Esophagus squamous epithelium (tissue), 5 donors: ENCODE measurements at regions not wholly inside any gene's neighbourhood (a gene's known extent, or its start where the extent isn't known, plus 50 kb on each side); places are given as distances from the start of the nearest gene placed in this dataset.

ENCODE experiments used
- DNase-seq: peaks from one replicate; lab custom pipeline; 2025; lab: John Stamatoyannopoulos, UW
- H3K27ac ChIP-seq, 4 donors: fragments of 200-600 bp; sonication (generic); one replicate each; pipeline ENCODE4 v1.5.1; 2016 to 2019; ENCODE audit warnings: mild to moderate bottlenecking in 1 of 4
- H3K27me3 ChIP-seq, 4 donors: fragments of 200-600 bp; sonication (generic); 1 replicate in 3 of 4; 2 replicates in 1 of 4; pipeline versions ENCODE4 v1.5.1 to v1.6.0; 2017 to 2021; ENCODE audit warnings: antibody characterized with exemption in 1 of 4
- H3K36me3 ChIP-seq, 3 donors: fragments of 200-600 bp; sonication (generic); one replicate each; pipeline ENCODE4 v1.5.1; 2016 to 2019
- H3K4me1 ChIP-seq, 3 donors: fragments of 200-600 bp; sonication (generic); one replicate each; pipeline ENCODE4 v1.5.1; 2017 to 2019
- H3K4me3 ChIP-seq, 4 donors: fragments of 200-600 bp; sonication (generic); 1 replicate in 3 of 4; 2 replicates in 1 of 4; pipeline ENCODE4 v1.5.1; 2016 to 2019; ENCODE audit warnings: mild to moderate bottlenecking in 2 of 4, moderate library complexity in 1 of 4
- H3K9me3 ChIP-seq, 3 donors: fragments of 200-600 bp; sonication (generic); one replicate each; pipeline ENCODE4 v1.5.1; 2016 to 2019
- CTCF ChIP-seq, 6 experiments: fragments of 450-650 bp in 4 of 6; fragments of 200-600 bp in 2 of 6; sonication (generic) in 2 of 6; IDR thresholded peaks; one replicate each; pipeline ENCODE4 v1.5.1; 2016 to 2019; ENCODE audit warnings: antibody characterized with exemption in 6 of 6, mild to moderate bottlenecking in 4 of 6, moderate library complexity in 4 of 6
- POLR2A ChIP-seq, 4 donors: fragments of 450-650 bp; IDR thresholded peaks; one replicate each; pipeline ENCODE4 v1.6.1; 2017; ENCODE audit warnings: antibody characterized with exemption in 4 of 4, mild to moderate bottlenecking in 4 of 4, moderate library complexity in 3 of 4
- WGBS, 2 donors: methylation state at CpG; one replicate each; pipeline ENCODE4 v1.1.5; 2018; 5-methylcytosine and 5-hydroxymethylcytosine counted together
- intact Hi-C: fragments of 100-400 bp; cut with DNase I; formaldehyde crosslinking; loops from one replicate; pipeline ENCODE4 v1.15.0; 2022
- donor health status: DM: yes; HTN: yes; CAD: no.

- H3K36me3 ChIP-seq = no peaks in the 10 kb centered on the region
- H3K9me3 ChIP-seq = peaks cover 0 to 3% (median 0%) of the 10 kb centered on the region in 3 donors
- no peaks in the 10 kb centered on the region for H3K27me3 ChIP-seq
- TF ChIP-seq POLR2A (IDR thresholded peaks at IDR 0.05) (no peak), CTCF (IDR thresholded peaks at IDR 0.05) (no peak)
- WGBS, 2 donors = 90 to 93% methylated on average over 2 of the region's 2 CpGs
- intact Hi-C loops = no loop called here
- no peaks in the 10 kb centered on the region for H3K4me1 ChIP-seq
- H3K4me3 ChIP-seq = no peak overlapping the region
- no peak overlapping the region for H3K27ac ChIP-seq
- no peak for DNase-seq
These were observed 1545.1 kb downstream of the AMY1C start for GRCh38 chr1:105294838-105295237.

GRCh38 chr1:105310063-105310462, 1560.4 kb downstream of the AMY1C start:
- 19 to 35% methylated on average over 1 of the region's 1 CpG for WGBS, 2 donors
- intact Hi-C loops = no loop called here

GRCh38 chr1:105317976-105318375, 1568.3 kb downstream of the AMY1C start:
- H3K27me3 ChIP-seq = no peaks in the 10 kb centered on the region
- H3K4me3 ChIP-seq = no peak overlapping the region
- intact Hi-C loops = no loop called here
- TF ChIP-seq CTCF (IDR thresholded peaks at IDR 0.05) (no peak), POLR2A (IDR thresholded peaks at IDR 0.05) (no peak)
- no peaks in the 10 kb centered on the region for H3K36me3 ChIP-seq
- WGBS, 2 donors = 87 to 88% methylated on average over 3 of the region's 3 CpGs
- no peaks in the 10 kb centered on the region for H3K4me1 ChIP-seq
- DNase-seq = no peak
- peaks cover 0 to 14% (median 0%) of the 10 kb centered on the region in 3 donors for H3K9me3 ChIP-seq
- no peak overlapping the region for H3K27ac ChIP-seq

More at GRCh38 chr1:105310063-105310462, 1560.4 kb downstream of the AMY1C start:
- no peak overlapping the region for H3K4me3 ChIP-seq
- no peaks in the 10 kb centered on the region for H3K4me1 ChIP-seq
- no peaks in the 10 kb centered on the region for H3K9me3 ChIP-seq
- no peak for TF ChIP-seq POLR2A (IDR thresholded peaks at IDR 0.05)
- no peak for TF ChIP-seq CTCF (IDR thresholded peaks at IDR 0.05)
- DNase-seq = no peak
- no peak overlapping the region for H3K27ac ChIP-seq
- no peaks in the 10 kb centered on the region for H3K27me3 ChIP-seq
- H3K36me3 ChIP-seq = no peaks in the 10 kb centered on the region

- no peak overlapping the region for H3K27ac ChIP-seq
- WGBS, 2 donors = 12 to 33% methylated on average over 1 of the region's 1 CpG
- H3K9me3 ChIP-seq = peaks cover 0 to 6% (median 4%) of the 10 kb centered on the region in 3 donors
- no peak for DNase-seq
- intact Hi-C loops = no loop called here
- no peak for TF ChIP-seq POLR2A (IDR thresholded peaks at IDR 0.05)
- TF ChIP-seq CTCF (IDR thresholded peaks at IDR 0.05) = no peak
- H3K4me1 ChIP-seq = no peaks in the 10 kb centered on the region
- no peaks in the 10 kb centered on the region for H3K36me3 ChIP-seq
- no peak overlapping the region for H3K4me3 ChIP-seq
- no peaks in the 10 kb centered on the region for H3K27me3 ChIP-seq
These were observed 1577.2 kb downstream of the AMY1C start for GRCh38 chr1:105326886-105327285.

GRCh38 chr1:105337420-105337819, 1587.7 kb downstream of the AMY1C start:
- no peak for DNase-seq
- Histone ChIP-seq H3K27ac (no peak overlapping the region), H3K9me3 (no peaks in the 10 kb centered on the region), H3K4me1 (no peaks in the 10 kb centered on the region), H3K27me3 (no peaks in the 10 kb centered on the region), H3K36me3 (no peaks in the 10 kb centered on the region), H3K4me3 (no peak overlapping the region)
- no peak for TF ChIP-seq POLR2A (IDR thresholded peaks at IDR 0.05)
- no peak for TF ChIP-seq CTCF (IDR thresholded peaks at IDR 0.05)
- intact Hi-C loops = no loop called here
